ENCODE measurements at regions not wholly inside any gene's neighbourhood (a gene's known extent, or its start where the extent isn't known, plus 50 kb on each side); places are given as distances from the start of the nearest gene placed in this dataset.

GRCh38 chr9:109883623-109884022 lies 103.6 kb downstream of the PALM2AKAP2 start:
- TF ChIP-seq ESRRG (CRISPR knock-in tag; IDR thresholded peaks at IDR 0.05) (no peak), RARB (CRISPR knock-in tag; IDR thresholded peaks at IDR 0.05) (no peak), ZNF565 (CRISPR knock-in tag; conservative IDR thresholded peaks at IDR 0.05; ENCODE audit: low read depth) (no peak), ZNF70 (CRISPR knock-in tag; IDR thresholded peaks at IDR 0.05) (no peak), POU6F1 (CRISPR knock-in tag; IDR thresholded peaks at IDR 0.05; ENCODE audit: borderline replicate concordance, low read depth) (no peak), CSDC2 (CRISPR knock-in tag; IDR thresholded peaks at IDR 0.05) (no peak), GLIS3 (CRISPR knock-in tag; IDR thresholded peaks at IDR 0.05) (no peak), PPARA (CRISPR knock-in tag; IDR thresholded peaks at IDR 0.05; ENCODE audit: borderline replicate concordance) (no peak), BACH2 (CRISPR knock-in tag; IDR thresholded peaks at IDR 0.05; ENCODE audit: borderline replicate concordance) (no peak), PATZ1 (CRISPR knock-in tag; IDR thresholded peaks at IDR 0.05; ENCODE audit: borderline replicate concordance) (no peak), TCF4 (CRISPR knock-in tag; IDR thresholded peaks at IDR 0.05; ENCODE audit: borderline replicate concordance) (no peak), ISL1 (CRISPR knock-in tag; IDR thresholded peaks at IDR 0.05) (no peak)
- TF ChIP-seq, protein P1, sequence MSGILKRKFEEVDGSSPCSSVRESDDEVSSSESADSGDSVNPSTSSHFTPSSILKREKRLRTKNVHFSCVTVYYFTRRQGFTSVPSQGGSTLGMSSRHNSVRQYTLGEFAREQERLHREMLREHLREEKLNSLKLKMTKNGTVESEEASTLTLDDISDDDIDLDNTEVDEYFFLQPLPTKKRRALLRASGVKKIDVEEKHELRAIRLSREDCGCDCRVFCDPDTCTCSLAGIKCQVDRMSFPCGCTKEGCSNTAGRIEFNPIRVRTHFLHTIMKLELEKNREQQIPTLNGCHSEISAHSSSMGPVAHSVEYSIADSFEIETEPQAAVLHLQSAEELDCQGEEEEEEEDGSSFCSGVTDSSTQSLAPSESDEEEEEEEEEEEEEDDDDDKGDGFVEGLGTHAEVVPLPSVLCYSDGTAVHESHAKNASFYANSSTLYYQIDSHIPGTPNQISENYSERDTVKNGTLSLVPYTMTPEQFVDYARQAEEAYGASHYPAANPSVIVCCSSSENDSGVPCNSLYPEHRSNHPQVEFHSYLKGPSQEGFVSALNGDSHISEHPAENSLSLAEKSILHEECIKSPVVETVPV (CRISPR knock-in tag; IDR thresholded peaks at IDR 0.05): no peak
